ENCODE measurements at regions not wholly inside any gene's neighbourhood (a gene's known extent, or its start where the extent isn't known, plus 50 kb on each side); places are given as distances from the start of the nearest gene placed in this dataset.

DNA sequence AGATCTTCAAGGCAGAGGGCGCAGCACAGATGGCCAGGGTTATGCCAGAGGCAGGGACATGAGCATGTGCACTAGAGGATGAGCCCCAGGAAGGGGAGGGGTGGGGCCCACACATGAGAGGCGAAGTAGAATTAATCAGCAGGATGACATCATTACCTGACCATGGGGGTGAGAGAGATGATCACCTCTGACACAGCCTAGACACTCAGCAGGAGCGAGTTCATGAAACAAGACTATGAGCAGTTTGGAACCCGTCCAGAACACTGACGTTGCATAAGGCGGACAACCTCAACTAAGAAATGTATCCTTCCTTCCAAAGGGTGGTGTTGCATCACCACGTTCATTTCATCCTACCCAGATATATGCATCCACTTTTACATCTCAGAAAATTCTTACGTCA lies 446.7 kb upstream of the TENM3 start:
- TF ChIP-seq, protein P1, sequence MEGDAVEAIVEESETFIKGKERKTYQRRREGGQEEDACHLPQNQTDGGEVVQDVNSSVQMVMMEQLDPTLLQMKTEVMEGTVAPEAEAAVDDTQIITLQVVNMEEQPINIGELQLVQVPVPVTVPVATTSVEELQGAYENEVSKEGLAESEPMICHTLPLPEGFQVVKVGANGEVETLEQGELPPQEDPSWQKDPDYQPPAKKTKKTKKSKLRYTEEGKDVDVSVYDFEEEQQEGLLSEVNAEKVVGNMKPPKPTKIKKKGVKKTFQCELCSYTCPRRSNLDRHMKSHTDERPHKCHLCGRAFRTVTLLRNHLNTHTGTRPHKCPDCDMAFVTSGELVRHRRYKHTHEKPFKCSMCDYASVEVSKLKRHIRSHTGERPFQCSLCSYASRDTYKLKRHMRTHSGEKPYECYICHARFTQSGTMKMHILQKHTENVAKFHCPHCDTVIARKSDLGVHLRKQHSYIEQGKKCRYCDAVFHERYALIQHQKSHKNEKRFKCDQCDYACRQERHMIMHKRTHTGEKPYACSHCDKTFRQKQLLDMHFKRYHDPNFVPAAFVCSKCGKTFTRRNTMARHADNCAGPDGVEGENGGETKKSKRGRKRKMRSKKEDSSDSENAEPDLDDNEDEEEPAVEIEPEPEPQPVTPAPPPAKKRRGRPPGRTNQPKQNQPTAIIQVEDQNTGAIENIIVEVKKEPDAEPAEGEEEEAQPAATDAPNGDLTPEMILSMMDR (IDR thresholded peaks at IDR 0.05): no peak
- no peak for TF ChIP-seq POLR2A (IDR thresholded peaks at IDR 0.05)
- WGBS, 2 donors: 83 to 90% methylated on average over 8 of the region's 8 CpGs
- Histone ChIP-seq H3K9me3 (no peaks in the 10 kb centered on the region), H3K27me3 (no peaks in the 10 kb centered on the region), H3K27ac (no peak overlapping the region), H3K4me3 (replicated peaks in 1 of 3) (no peak overlapping the region), H3K4me1 (peaks cover 0 to 6% of the 10 kb centered on the region in 2 donors), H3K36me3 (no peaks in the 10 kb centered on the region)
- intact Hi-C loops (cut with DNase I): no loop called here
- DNase-seq: no peak

DNA sequence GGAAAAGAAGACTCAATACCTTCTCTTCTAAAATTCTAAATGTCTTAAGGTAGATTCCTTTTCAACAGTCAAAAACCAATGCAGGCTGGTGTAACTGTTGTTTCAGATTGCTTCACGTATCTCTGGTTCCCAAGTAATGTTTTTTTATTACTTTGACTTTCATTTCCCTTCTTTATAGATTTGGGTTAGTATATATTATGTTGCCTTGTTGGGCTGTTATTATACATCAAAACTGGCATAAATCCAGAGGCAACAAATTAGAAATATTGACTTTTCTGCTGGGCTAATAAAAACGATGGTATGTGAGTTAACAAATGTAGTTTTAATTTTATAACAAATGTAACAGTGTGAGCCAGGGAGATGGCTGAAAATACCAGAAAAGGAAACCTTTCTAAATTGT lies 444.7 kb upstream of the TENM3 start:
- WGBS, 2 donors: 74 to 81% methylated on average over 2 of the region's 2 CpGs
- no peaks in the 10 kb centered on the region for H3K36me3 ChIP-seq
- no peak overlapping the region for H3K4me3 ChIP-seq (replicated peaks in 1 of 3)
- no peak for DNase-seq
- TF ChIP-seq, protein P1 (IDR thresholded peaks at IDR 0.05): no peak
- no peak for TF ChIP-seq POLR2A (IDR thresholded peaks at IDR 0.05)
- intact Hi-C loops (cut with DNase I): no loop called here
- no peaks in the 10 kb centered on the region for H3K9me3 ChIP-seq
- no peak overlapping the region for H3K27ac ChIP-seq
- no peaks in the 10 kb centered on the region for H3K4me1 ChIP-seq
- H3K27me3 ChIP-seq: no peaks in the 10 kb centered on the region

DNA sequence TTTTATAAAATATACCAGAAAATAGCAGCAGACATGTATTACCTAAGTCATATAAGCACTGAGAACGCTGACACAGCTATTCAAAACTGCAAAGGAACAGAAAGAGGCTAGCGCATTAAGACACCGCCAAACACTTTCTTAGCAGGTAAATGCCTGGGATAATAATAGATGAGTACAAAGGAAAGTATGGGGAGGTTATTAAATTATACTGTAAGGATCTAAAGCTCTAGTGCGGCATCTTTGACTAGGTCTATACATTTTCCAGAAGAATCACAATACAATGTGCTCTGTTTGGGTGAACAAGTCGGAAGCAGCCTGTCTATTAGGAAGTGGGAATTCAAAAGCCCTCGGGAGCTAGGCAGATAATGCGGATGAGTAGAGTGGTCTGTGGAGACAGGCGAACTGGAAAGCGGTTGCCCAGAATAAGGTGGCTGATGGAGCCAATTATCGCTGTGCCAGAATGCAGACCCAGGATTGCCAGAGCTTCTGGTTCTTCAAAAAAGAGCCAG lies 443.6 kb upstream of the TENM3 start:
- intact Hi-C loops (cut with DNase I): no loop called here
- Histone ChIP-seq H3K27ac (no peak overlapping the region), H3K36me3 (no peaks in the 10 kb centered on the region), H3K4me3 (replicated peaks in 1 of 3) (no peak overlapping the region), H3K4me1 (no peaks in the 10 kb centered on the region), H3K27me3 (no peaks in the 10 kb centered on the region), H3K9me3 (no peaks in the 10 kb centered on the region)
- no peak for DNase-seq
- 91 to 94% methylated on average over 10 of the region's 10 CpGs for WGBS, 2 donors
- TF ChIP-seq, protein P1 (IDR thresholded peaks at IDR 0.05): no peak
- TF ChIP-seq POLR2A (IDR thresholded peaks at IDR 0.05): no peak

DNA sequence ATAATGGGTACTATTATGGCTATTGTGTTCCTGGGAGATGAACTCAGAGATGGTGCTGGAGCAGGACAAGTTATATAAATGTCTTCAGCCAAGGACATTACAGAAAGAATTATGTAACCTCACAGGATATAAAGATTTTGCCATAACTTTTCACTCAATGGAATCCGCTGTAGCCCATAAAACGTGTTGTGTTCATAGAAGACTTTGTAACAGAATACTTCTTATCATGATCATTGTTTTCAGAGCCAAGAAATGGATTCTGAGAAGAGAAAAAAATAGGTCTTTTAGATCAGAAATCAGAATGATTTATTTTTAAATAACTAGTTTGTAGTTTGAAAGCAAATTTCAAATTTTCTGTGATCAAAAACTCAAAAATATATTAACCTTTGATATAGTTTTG lies 441.0 kb upstream of the TENM3 start:
- no peak overlapping the region for H3K27ac ChIP-seq
- TF ChIP-seq, protein P1 (IDR thresholded peaks at IDR 0.05): no peak
- no peak for TF ChIP-seq POLR2A (IDR thresholded peaks at IDR 0.05)
- no peaks in the 10 kb centered on the region for H3K27me3 ChIP-seq
- intact Hi-C loops (cut with DNase I): no loop called here
- no peaks in the 10 kb centered on the region for H3K4me1 ChIP-seq
- 82 to 83% methylated on average over 2 of the region's 2 CpGs for WGBS, 2 donors
- H3K4me3 ChIP-seq (replicated peaks in 1 of 3): no peak overlapping the region
- no peaks in the 10 kb centered on the region for H3K36me3 ChIP-seq
- H3K9me3 ChIP-seq: no peaks in the 10 kb centered on the region
- DNase-seq: no peak

DNA sequence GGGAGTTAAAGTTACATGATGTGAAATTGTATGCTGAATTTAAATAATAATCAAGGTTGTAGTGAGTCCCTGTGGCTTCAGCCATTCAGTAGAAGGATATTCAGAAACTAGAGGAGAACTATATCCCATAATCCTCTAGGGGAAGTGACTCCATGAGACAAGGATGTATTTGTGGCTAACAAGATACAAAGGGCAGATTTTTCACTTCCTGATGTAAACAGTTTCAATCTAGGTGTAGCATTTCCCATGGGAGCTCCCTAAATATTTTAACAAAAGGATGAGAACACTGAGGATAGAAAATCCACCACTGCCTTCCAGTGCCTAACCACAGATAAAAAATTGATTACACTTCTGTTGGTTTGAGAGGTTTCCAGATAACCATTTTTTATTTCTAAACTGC lies 435.4 kb upstream of the TENM3 start:
- H3K27ac ChIP-seq: no peak overlapping the region
- no peak for DNase-seq
- H3K27me3 ChIP-seq: no peaks in the 10 kb centered on the region
- no peak overlapping the region for H3K4me3 ChIP-seq (replicated peaks in 1 of 3)
- no peaks in the 10 kb centered on the region for H3K9me3 ChIP-seq
- peaks cover 0 to 9% of the 10 kb centered on the region in 2 donors for H3K4me1 ChIP-seq
- H3K36me3 ChIP-seq: no peaks in the 10 kb centered on the region
- intact Hi-C loops (cut with DNase I): no loop called here
- TF ChIP-seq, protein P1 (IDR thresholded peaks at IDR 0.05): no peak
- no peak for TF ChIP-seq POLR2A (IDR thresholded peaks at IDR 0.05)
